ENCODE measurements at regions not wholly inside any gene's neighbourhood (a gene's known extent, or its start where the extent isn't known, plus 50 kb on each side); places are given as distances from the start of the nearest gene placed in this dataset.

- no peak overlapping the region for H3K4me2 ChIP-seq
- no peak overlapping the region for H3K27ac ChIP-seq
- no peak for DNase-seq (ENCODE audit: low spot score)
- no peaks in the 10 kb centered on the region for H3K4me1 ChIP-seq
- Mint-ChIP-seq H3K9me3 (peaks cover 3% of the 10 kb centered on the region), H3K4me3 (no peak overlapping the region), H3K27ac (no peak overlapping the region), H3K27me3 (ENCODE audit: insufficient read depth, low read depth) (peaks cover 3% of the 10 kb centered on the region), H3K4me1 (peaks cover 16% of the 10 kb centered on the region), H3K36me3 (no peaks in the 10 kb centered on the region)
- H3K36me3 ChIP-seq = no peaks in the 10 kb centered on the region
- H3K27me3 ChIP-seq = no peaks in the 10 kb centered on the region
- no peaks in the 10 kb centered on the region for H3K9me3 ChIP-seq (ENCODE audit: low read depth)
- H2AFZ ChIP-seq (replicated peaks) = no peak overlapping the region
- H3K4me3 ChIP-seq = no peak overlapping the region
- no peak overlapping the region for H3K9ac ChIP-seq
- no peaks in the 10 kb centered on the region for H3F3A ChIP-seq (ENCODE audit: low read depth)
- H3K79me2 ChIP-seq (ENCODE audit: low read depth) = no peaks in the 10 kb centered on the region
- TF ChIP-seq EZH2phosphoT487 (IDR thresholded peaks at IDR 0.05) (no peak), EZH2 (IDR thresholded peaks at IDR 0.05) (no peak), CTCF (IDR thresholded peaks at IDR 0.05) (no peak)
- H4K20me1 ChIP-seq (ENCODE audit: low read depth) = no peaks in the 10 kb centered on the region
Measured at GRCh38 chr12:92413286-92413685, 267.6 kb upstream of the BTG1 start.

- H3K4me1 Mint-ChIP-seq = peaks cover 16% of the 10 kb centered on the region
- H3K4me1 ChIP-seq = no peaks in the 10 kb centered on the region
- H2AFZ ChIP-seq (replicated peaks) = no peak overlapping the region
- H3K4me2 ChIP-seq = no peak overlapping the region
- no peak overlapping the region for H3K27ac ChIP-seq
- H3K36me3 Mint-ChIP-seq = no peaks in the 10 kb centered on the region
- H3K79me2 ChIP-seq (ENCODE audit: low read depth) = no peaks in the 10 kb centered on the region
- no peaks in the 10 kb centered on the region for H3K36me3 ChIP-seq
- H3K9me3 Mint-ChIP-seq = peaks cover 6% of the 10 kb centered on the region
- DNase-seq (ENCODE audit: low spot score) = no peak
- peaks cover 3% of the 10 kb centered on the region for H3K27me3 Mint-ChIP-seq (ENCODE audit: insufficient read depth, low read depth)
- no peak overlapping the region for H3K4me3 Mint-ChIP-seq
- H4K20me1 ChIP-seq (ENCODE audit: low read depth) = no peaks in the 10 kb centered on the region
- H3K27me3 ChIP-seq = no peaks in the 10 kb centered on the region
- TF ChIP-seq EZH2 (IDR thresholded peaks at IDR 0.05) (no peak), EZH2phosphoT487 (IDR thresholded peaks at IDR 0.05) (no peak), CTCF (IDR thresholded peaks at IDR 0.05) (no peak)
- no peaks in the 10 kb centered on the region for H3K9me3 ChIP-seq (ENCODE audit: low read depth)
- no peak overlapping the region for H3K4me3 ChIP-seq
- no peak overlapping the region for H3K27ac Mint-ChIP-seq
- H3K9ac ChIP-seq = no peak overlapping the region
- no peaks in the 10 kb centered on the region for H3F3A ChIP-seq (ENCODE audit: low read depth)
Measured at GRCh38 chr12:92412856-92413255, 267.2 kb upstream of the BTG1 start.

- Histone ChIP-seq H3K4me3 (no peak overlapping the region), H3K27ac (no peak overlapping the region), H3K36me3 (no peaks in the 10 kb centered on the region), H3K9ac (no peak overlapping the region), H4K20me1 (ENCODE audit: low read depth) (no peaks in the 10 kb centered on the region), H3K4me2 (no peak overlapping the region), H3F3A (ENCODE audit: low read depth) (no peaks in the 10 kb centered on the region), H3K9me3 (ENCODE audit: low read depth) (no peaks in the 10 kb centered on the region), H3K4me1 (no peaks in the 10 kb centered on the region), H3K27me3 (no peaks in the 10 kb centered on the region), H2AFZ (replicated peaks) (no peak overlapping the region), H3K79me2 (ENCODE audit: low read depth) (no peaks in the 10 kb centered on the region)
- peaks cover 16% of the 10 kb centered on the region for H3K4me1 Mint-ChIP-seq
- H3K27me3 Mint-ChIP-seq (ENCODE audit: insufficient read depth, low read depth) = peaks cover 3% of the 10 kb centered on the region
- no peaks in the 10 kb centered on the region for H3K36me3 Mint-ChIP-seq
- DNase-seq (ENCODE audit: low spot score) = no peak
- H3K4me3 Mint-ChIP-seq = no peak overlapping the region
- H3K9me3 Mint-ChIP-seq = peaks cover 6% of the 10 kb centered on the region
- TF ChIP-seq CTCF (IDR thresholded peaks at IDR 0.05) (no peak), EZH2 (IDR thresholded peaks at IDR 0.05) (no peak), EZH2phosphoT487 (IDR thresholded peaks at IDR 0.05) (no peak)
- H3K27ac Mint-ChIP-seq = no peak overlapping the region
Measured at GRCh38 chr12:92411687-92412086, 266.0 kb upstream of the BTG1 start.

Measured in neural progenitor cell (in vitro differentiated cells).